SK-N-SH treated with all-trans-retinoic acid at 6 μM for 48 hours (cell line): ENCODE measurements at regions not wholly inside any gene's neighbourhood (a gene's known extent, or its start where the extent isn't known, plus 50 kb on each side); places are given as distances from the start of the nearest gene placed in this dataset.

Experiments
- ARNTL ChIP-seq: fragments of 450-650 bp; formaldehyde crosslinking; IDR thresholded peaks from 2 replicates; pipeline ENCODE4 v1.5.0; 2020; ENCODE audit warnings: low read depth, mild to moderate bottlenecking, moderate library complexity, borderline replicate concordance
- BACH2 ChIP-seq: fragments of 250-450 bp; sonication (Bioruptor Pico); IDR thresholded peaks from 2 replicates; pipeline ENCODE4 v1.9.0; 2021; ENCODE audit warnings: mild to moderate bottlenecking, borderline replicate concordance
- CSDC2 ChIP-seq: fragments of 250-450 bp; sonication (Bioruptor Pico); IDR thresholded peaks from 2 replicates; pipeline ENCODE4 v1.5.0; 2020; ENCODE audit warnings: mild to moderate bottlenecking, moderate library complexity
- ESRRG ChIP-seq: fragments of 250-450 bp; sonication (Bioruptor Pico); IDR thresholded peaks from 2 replicates; pipeline ENCODE4 v1.6.1; 2021; ENCODE audit warnings: mild to moderate bottlenecking
- OSR1 ChIP-seq: fragments of 250-450 bp; sonication (Bioruptor Pico); IDR thresholded peaks from 2 replicates; pipeline ENCODE4 v1.8.0; 2022; ENCODE audit warnings: moderate library complexity, mild to moderate bottlenecking, inconsistent platforms
- RARB ChIP-seq: fragments of 250-450 bp; sonication (Bioruptor Pico); IDR thresholded peaks from 2 replicates; pipeline ENCODE4 v1.8.0; 2021; ENCODE audit warnings: mild to moderate bottlenecking, moderate library complexity
- TOX ChIP-seq: fragments of 250-450 bp; sonication (Bioruptor Pico); IDR thresholded peaks from 2 replicates; pipeline ENCODE4 v1.8.0; 2021; ENCODE audit warnings: mild to moderate bottlenecking, moderate library complexity, borderline replicate concordance
- ZNF565 ChIP-seq: fragments of 450-650 bp; formaldehyde crosslinking; conservative IDR thresholded peaks from 2 replicates; pipeline ENCODE4 v1.5.0; 2020; ENCODE audit warnings: low read depth, mild to moderate bottlenecking, moderate library complexity
- ZNF70 ChIP-seq: fragments of 450-650 bp; formaldehyde crosslinking; IDR thresholded peaks from 2 replicates; pipeline ENCODE4 v1.5.0; 2020; ENCODE audit warnings: mild to moderate bottlenecking, moderate library complexity
- ZNF8 ChIP-seq: fragments of 450-650 bp; formaldehyde crosslinking; IDR thresholded peaks from 2 replicates; pipeline ENCODE4 v1.5.0; 2020; ENCODE audit warnings: mild to moderate bottlenecking, moderate library complexity
- TF ChIP-seq, protein P1 (sequence below): fragments of 250-450 bp; sonication (Bioruptor Pico); IDR thresholded peaks from 2 replicates; pipeline ENCODE4 v1.5.1; 2020; ENCODE audit warnings: low read depth, mild to moderate bottlenecking, moderate library complexity
- TF ChIP-seq, protein P2 (sequence below): fragments of 250-450 bp; sonication (Bioruptor Pico); IDR thresholded peaks from 2 replicates; pipeline ENCODE4 v1.8.0; 2020; ENCODE audit warnings: mild to moderate bottlenecking, moderate library complexity, borderline replicate concordance

DNA sequence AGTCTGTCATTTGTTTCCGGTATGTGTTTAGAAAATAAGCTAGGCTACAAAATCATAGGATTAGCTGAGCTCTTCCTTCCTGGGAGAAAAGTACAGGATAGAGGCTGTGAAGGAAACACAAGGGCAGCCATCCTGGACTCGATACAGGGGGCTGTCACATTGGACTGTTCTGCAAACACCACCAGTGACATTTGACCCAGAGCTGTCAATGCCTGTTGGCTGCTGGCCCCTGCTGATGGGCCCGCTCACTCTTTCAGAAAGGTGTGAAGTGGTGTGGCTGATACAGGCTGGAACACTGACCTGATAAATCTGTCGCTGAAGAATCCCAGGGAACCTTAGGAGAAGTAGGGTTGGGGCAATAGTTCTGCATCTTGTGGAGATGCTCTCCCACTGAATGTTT lies 183.1 kb downstream of the RHOU start:
- TF ChIP-seq TOX (CRISPR knock-in tag) (no peak), ZNF70 (CRISPR knock-in tag) (no peak), ESRRG (CRISPR knock-in tag) (no peak), ZNF8 (CRISPR knock-in tag) (no peak), ARNTL (CRISPR knock-in tag) (no peak), BACH2 (CRISPR knock-in tag) (no peak), OSR1 (CRISPR knock-in tag) (no peak), ZNF565 (CRISPR knock-in tag) (no peak), RARB (no peak), CSDC2 (CRISPR knock-in tag) (no peak)
- TF ChIP-seq, protein P1, sequence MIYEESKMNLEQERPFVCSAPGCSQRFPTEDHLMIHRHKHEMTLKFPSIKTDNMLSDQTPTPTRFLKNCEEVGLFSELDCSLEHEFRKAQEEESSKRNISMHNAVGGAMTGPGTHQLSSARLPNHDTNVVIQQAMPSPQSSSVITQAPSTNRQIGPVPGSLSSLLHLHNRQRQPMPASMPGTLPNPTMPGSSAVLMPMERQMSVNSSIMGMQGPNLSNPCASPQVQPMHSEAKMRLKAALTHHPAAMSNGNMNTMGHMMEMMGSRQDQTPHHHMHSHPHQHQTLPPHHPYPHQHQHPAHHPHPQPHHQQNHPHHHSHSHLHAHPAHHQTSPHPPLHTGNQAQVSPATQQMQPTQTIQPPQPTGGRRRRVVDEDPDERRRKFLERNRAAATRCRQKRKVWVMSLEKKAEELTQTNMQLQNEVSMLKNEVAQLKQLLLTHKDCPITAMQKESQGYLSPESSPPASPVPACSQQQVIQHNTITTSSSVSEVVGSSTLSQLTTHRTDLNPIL (CRISPR knock-in tag) = no peak
- TF ChIP-seq, protein P2, sequence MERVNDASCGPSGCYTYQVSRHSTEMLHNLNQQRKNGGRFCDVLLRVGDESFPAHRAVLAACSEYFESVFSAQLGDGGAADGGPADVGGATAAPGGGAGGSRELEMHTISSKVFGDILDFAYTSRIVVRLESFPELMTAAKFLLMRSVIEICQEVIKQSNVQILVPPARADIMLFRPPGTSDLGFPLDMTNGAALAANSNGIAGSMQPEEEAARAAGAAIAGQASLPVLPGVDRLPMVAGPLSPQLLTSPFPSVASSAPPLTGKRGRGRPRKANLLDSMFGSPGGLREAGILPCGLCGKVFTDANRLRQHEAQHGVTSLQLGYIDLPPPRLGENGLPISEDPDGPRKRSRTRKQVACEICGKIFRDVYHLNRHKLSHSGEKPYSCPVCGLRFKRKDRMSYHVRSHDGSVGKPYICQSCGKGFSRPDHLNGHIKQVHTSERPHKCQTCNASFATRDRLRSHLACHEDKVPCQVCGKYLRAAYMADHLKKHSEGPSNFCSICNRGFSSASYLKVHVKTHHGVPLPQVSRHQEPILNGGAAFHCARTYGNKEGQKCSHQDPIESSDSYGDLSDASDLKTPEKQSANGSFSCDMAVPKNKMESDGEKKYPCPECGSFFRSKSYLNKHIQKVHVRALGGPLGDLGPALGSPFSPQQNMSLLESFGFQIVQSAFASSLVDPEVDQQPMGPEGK (CRISPR knock-in tag) = no peak
